ENCODE measurements at regions not wholly inside any gene's neighbourhood (a gene's known extent, or its start where the extent isn't known, plus 50 kb on each side); places are given as distances from the start of the nearest gene placed in this dataset.

GRCh38 chr1:36717431-36717830 lies 234.7 kb upstream of the CSF3R start:
- DNase-seq (ENCODE audit: low read depth): no peak

GRCh38 chr1:36715797-36716196 lies 233.1 kb upstream of the CSF3R start:
- no peak for DNase-seq (ENCODE audit: low read depth)

- DNase-seq (ENCODE audit: low read depth): no peak
These were observed 231.6 kb upstream of the CSF3R start for GRCh38 chr1:36714301-36714700.

GRCh38 chr1:36711480-36711879 lies 228.8 kb upstream of the CSF3R start:
- DNase-seq (ENCODE audit: low read depth): no peak

- DNase-seq (ENCODE audit: low read depth): no peak
These were observed 228.2 kb upstream of the CSF3R start for GRCh38 chr1:36710951-36711350.

- DNase-seq (ENCODE audit: low read depth): no peak
These were observed 227.3 kb upstream of the CSF3R start for GRCh38 chr1:36709869-36710481.

- no peak for DNase-seq (ENCODE audit: low read depth)
These were observed 225.9 kb upstream of the CSF3R start for GRCh38 chr1:36708587-36708986.

- no peak for DNase-seq (ENCODE audit: low read depth)
These were observed 224.5 kb upstream of the CSF3R start for GRCh38 chr1:36707221-36707620.

GRCh38 chr1:36706416-36706815 lies 223.7 kb upstream of the CSF3R start:
- no peak for DNase-seq (ENCODE audit: low read depth)

- no peak for DNase-seq (ENCODE audit: low read depth)
These were observed 222.9 kb upstream of the CSF3R start for GRCh38 chr1:36705629-36706028.

GRCh38 chr1:36703526-36704208 lies 221.0 kb upstream of the CSF3R start:
- DNase-seq (ENCODE audit: low read depth): peak; percentile 16

GRCh38 chr1:36702963-36703362 lies 220.2 kb upstream of the CSF3R start:
- DNase-seq (ENCODE audit: low read depth): no peak

GRCh38 chr1:36699113-36699911 lies 216.6 kb upstream of the CSF3R start:
- no peak for DNase-seq (ENCODE audit: low read depth)

- no peak for DNase-seq (ENCODE audit: low read depth)
These were observed 215.3 kb upstream of the CSF3R start for GRCh38 chr1:36697836-36698605.

- no peak for DNase-seq (ENCODE audit: low read depth)
These were observed 213.7 kb upstream of the CSF3R start for GRCh38 chr1:36696261-36696940.

- DNase-seq (ENCODE audit: low read depth): no peak
These were observed 210.9 kb upstream of the CSF3R start for GRCh38 chr1:36693603-36694002.

GRCh38 chr1:36693161-36693525 lies 210.4 kb upstream of the CSF3R start:
- DNase-seq (ENCODE audit: low read depth): no peak

GRCh38 chr1:36692465-36693160 lies 209.9 kb upstream of the CSF3R start:
- DNase-seq (ENCODE audit: low read depth): no peak

GRCh38 chr1:36691374-36691773 lies 208.7 kb upstream of the CSF3R start:
- no peak for DNase-seq (ENCODE audit: low read depth)

- DNase-seq (ENCODE audit: low read depth): no peak
These were observed 207.3 kb upstream of the CSF3R start for GRCh38 chr1:36689992-36690391.

- no peak for DNase-seq (ENCODE audit: low read depth)
These were observed 204.6 kb upstream of the CSF3R start for GRCh38 chr1:36687312-36687711.

Data from activated T-helper 9 cell treated with anti-CD3 and anti-CD28 coated beads, Interleukin-2, amount 50 U/mL, for 16 hours (primary cell).